ENCODE measurements at regions not wholly inside any gene's neighbourhood (a gene's known extent, or its start where the extent isn't known, plus 50 kb on each side); places are given as distances from the start of the nearest gene placed in this dataset.
"Not testable (repeated sequence)": the region's sequence is repeated elsewhere in the genome, so short reads cannot be mapped to it uniquely, and the experiment has no call there.

DNA sequence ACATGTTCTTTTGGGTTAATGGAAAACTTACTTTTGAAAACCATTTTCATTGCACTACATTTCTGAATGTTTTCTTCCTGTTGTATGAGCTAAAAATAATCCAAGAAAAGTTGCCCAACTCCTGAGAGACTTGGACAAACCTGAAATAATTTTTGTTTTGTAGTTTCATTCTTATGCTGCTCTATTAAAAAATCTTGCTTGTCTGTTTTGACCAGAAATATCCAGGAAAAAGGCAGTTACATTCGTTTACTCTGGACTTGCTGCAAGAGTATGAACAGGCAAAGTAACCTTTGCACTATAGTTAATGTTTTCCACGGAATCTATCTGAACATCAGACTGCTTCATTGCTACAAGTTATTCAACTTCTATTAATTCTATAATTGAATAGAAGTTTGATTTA is 200.1 kb upstream of the DAB2 start:
- no peak overlapping the region for H3K4me3 ChIP-seq (ENCODE audit: low read length)
- no peak for DNase-seq (ENCODE audit: low read depth)
- TF ChIP-seq, protein P1, sequence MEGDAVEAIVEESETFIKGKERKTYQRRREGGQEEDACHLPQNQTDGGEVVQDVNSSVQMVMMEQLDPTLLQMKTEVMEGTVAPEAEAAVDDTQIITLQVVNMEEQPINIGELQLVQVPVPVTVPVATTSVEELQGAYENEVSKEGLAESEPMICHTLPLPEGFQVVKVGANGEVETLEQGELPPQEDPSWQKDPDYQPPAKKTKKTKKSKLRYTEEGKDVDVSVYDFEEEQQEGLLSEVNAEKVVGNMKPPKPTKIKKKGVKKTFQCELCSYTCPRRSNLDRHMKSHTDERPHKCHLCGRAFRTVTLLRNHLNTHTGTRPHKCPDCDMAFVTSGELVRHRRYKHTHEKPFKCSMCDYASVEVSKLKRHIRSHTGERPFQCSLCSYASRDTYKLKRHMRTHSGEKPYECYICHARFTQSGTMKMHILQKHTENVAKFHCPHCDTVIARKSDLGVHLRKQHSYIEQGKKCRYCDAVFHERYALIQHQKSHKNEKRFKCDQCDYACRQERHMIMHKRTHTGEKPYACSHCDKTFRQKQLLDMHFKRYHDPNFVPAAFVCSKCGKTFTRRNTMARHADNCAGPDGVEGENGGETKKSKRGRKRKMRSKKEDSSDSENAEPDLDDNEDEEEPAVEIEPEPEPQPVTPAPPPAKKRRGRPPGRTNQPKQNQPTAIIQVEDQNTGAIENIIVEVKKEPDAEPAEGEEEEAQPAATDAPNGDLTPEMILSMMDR (conservative IDR thresholded peaks at IDR 0.05; ENCODE audit: low read length), result no peak

DNA sequence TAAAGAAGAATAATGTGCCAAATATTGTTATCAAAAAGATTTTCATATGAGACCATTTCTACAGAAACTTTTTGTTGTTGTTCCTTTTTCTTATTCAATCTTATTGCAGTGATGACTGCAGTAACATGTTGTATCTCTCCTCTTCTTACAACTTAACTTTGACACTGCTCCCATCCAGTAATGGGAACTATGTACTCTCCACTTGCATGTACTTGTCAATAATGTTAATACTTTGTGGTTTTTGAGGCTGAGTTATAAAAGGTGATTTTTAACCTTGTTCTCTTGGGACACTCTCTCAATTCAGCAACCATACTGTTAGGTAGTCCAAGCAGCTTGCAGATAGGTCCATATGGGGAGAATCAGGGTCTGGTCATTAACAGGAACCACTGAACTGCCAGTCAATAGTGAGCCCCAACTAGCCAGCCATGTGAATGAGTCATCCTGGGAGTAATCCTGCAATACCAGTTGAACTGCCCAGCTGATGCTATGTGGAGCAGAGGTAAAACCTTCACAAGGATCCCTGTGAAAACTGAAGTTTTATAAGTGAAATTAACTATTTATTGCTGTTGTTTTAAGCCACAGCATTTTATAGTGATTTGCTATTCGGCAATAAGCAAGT is 199.6 kb upstream of the DAB2 start:
- peak; percentile 14 for DNase-seq (ENCODE audit: low read depth)
- no peak overlapping the region for H3K4me3 ChIP-seq (ENCODE audit: low read length)
- TF ChIP-seq, protein P1 (conservative IDR thresholded peaks at IDR 0.05; ENCODE audit: low read length), result no peak

DNA sequence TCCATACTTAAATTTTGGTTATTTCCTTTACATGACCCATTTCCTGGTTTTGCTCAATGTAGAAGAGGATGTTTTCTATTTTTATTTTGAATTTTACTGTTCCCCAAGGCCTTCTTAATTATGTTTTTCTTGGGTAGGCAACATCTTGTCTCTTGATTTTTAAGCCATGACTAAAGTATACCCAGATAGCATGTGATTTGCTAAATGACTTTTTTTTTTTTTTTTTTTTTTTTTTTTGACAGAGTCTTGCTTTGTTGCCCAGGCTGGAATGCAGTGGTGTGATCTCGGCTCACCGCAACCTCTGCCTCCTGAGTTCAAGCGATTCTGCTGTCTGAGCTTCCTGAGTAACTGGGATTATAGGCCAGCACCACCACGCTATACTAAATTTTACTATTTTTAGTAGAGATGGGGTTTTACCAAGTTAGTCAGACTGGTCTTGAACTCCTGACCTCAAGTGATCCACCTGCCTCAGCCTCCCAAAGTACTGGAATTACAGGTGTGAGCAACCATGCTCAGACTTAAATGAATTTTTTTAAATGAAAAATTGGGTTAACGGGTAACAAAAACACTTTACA is 198.6 kb upstream of the DAB2 start:
- TF ChIP-seq, protein P1 (conservative IDR thresholded peaks at IDR 0.05; ENCODE audit: low read length), result no peak
- H3K4me3 ChIP-seq (ENCODE audit: low read length), result no peak overlapping the region
- DNase-seq (ENCODE audit: low read depth), result peak; percentile 43

DNA sequence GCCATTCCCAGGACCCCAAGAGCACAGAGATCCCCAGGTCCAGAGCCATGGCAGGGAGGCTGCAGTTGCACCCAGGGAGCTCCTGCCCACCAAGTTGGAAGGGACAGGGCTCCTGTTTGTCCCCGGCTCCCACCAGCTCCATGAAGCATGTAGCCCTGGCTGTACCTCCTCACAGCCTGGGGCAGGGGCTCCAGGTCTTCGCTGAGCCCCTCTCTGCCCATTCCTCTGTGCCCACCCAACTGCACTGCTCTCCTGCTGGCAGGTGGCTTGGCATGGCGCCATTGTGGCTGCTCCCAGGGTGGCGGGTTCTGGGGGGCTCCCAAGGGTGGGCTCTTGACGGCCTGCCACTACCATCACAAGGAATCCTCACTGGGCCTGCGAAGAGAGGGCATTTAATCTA is 197.5 kb upstream of the DAB2 start:
- TF ChIP-seq, protein P1 (conservative IDR thresholded peaks at IDR 0.05; ENCODE audit: low read length), result no peak
- DNase-seq (ENCODE audit: low read depth), result no peak
- no peak overlapping the region for H3K4me3 ChIP-seq (ENCODE audit: low read length)

DNA sequence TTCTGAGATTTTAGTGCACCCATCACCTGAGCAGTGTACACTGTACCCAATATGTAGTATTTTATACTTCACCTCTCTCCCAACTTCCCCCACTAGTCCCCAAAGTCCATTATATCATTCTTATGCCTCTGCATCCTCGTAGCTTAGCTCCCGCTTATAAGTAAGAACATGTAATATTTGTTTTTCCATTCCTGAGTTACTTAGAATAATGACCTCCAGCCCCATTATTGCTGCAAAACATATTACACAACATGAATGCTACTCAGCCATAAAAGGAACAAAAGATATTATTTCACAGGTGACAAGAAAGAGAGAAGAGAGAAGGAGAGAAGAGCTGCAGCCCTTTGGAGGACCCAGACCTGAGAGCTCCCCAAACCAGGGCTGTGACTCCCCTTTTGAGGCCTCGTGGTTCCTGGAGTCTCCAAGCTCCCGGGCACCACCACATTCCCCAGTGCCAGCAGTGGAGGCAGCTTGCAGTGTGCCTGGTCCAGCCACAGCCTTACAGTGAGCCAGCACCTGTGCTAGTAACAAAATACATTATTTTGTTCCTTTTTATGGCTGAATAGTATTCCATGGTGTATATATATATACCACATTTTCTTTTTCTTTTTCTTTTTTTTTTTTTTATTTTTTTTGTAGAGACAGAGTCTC is 194.5 kb upstream of the DAB2 start:
- no peak overlapping the region for H3K4me3 ChIP-seq (ENCODE audit: low read length)
- TF ChIP-seq, protein P1 (conservative IDR thresholded peaks at IDR 0.05; ENCODE audit: low read length), result no peak
- DNase-seq (ENCODE audit: low read depth), result no peak

DNA sequence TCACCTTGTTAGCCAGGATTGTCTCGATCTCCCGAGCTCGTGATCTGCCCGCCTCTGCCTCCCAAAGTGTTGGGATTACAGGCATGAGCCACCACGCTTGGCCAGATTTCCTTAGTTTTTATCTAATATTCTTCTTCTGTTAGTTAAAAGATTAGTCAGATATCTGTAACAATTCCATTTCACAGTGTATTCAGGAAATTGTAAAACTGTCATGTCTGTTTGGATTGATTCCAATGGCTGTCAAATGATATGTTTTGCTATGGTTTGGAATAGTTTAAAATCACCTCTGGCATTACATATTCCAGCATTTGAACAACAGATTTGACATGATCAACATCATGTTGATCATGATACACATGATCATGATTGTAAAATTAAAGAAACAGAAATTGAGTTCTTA is 193.6 kb upstream of the DAB2 start:
- TF ChIP-seq, protein P1 (conservative IDR thresholded peaks at IDR 0.05; ENCODE audit: low read length), result no peak
- H3K4me3 ChIP-seq (ENCODE audit: low read length), result no peak overlapping the region
- DNase-seq (ENCODE audit: low read depth), result no peak

DNA sequence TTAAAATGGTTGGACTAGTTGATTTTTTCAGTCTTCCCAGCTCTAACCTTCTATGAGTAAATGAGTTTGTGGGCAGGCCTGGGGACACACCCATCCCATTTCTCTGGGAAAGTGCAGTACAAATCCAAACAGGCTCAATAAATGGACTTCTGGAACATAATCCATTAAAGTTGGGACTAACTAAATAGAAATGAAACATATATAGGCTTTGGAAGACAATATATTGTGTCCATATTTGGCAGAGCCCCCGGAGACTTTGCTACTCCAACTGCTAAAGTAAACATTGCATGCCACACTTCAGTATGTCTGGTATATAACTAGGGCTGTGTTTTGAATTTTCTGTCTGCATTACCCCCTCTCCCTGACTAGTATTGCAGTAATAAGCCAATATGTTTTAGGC is 191.4 kb upstream of the DAB2 start:
- TF ChIP-seq, protein P1 (conservative IDR thresholded peaks at IDR 0.05; ENCODE audit: low read length), result no peak
- no peak for DNase-seq (ENCODE audit: low read depth)
- no peak overlapping the region for H3K4me3 ChIP-seq (ENCODE audit: low read length)

DNA sequence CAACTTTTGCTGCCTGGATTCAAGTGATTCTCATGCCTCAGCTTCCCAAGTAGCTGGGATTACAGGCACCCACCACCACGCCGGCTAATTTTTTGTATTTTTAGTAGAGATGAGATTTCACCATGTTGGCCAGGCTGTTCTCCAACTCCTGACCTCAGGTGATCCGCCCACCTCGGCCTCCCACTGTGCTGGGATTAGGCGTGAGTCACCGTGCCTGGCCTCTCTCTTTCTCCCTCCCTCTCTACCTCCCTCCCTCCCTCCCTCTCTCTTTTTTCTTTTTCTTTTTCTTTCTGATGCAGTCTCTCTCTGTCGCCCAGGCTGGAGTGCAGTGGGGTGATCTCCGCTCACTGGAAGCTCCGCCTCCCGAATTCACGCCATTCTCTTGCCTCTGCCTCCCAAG is 186.3 kb upstream of the DAB2 start:
- not testable (repeated sequence) for DNase-seq (ENCODE audit: low read depth); H3K4me3 ChIP-seq (ENCODE audit: low read length)
